HCT116 (cell line): ENCODE measurements at regions not wholly inside any gene's neighbourhood (a gene's known extent, or its start where the extent isn't known, plus 50 kb on each side); places are given as distances from the start of the nearest gene placed in this dataset.

Source experiments
- ATAC-seq: fragments of 200-7000 bp; cut with Tn5 transposase; 2 replicates; pipeline ENCODE4 v1.9.1; 2020; ENCODE audit warnings: mild to moderate bottlenecking, moderate library complexity
- BruUV-seq: library from RNA; stranded (reverse); fragments of 400-500 nt; replicated peaks from 2 replicates; lab custom pipeline; 2021; lab: Mats Ljungman, UMichigan
- CTCF ChIA-PET: fragments of 300-600 bp; sonication (Branson Sonifier 250); formaldehyde crosslinking; loops from one replicate; lab custom pipeline; 2021; ENCODE audit warnings: antibody characterized with exemption; lab: Charles Lee
- POLR2A ChIA-PET: fragments of 300-600, 350-600 bp; sonication (Branson Sonifier 250); formaldehyde crosslinking; loops from one replicate; lab custom pipeline; 2021; ENCODE audit warnings: antibody characterized with exemption; lab: Charles Lee
- RAD21 ChIA-PET, 2 experiments: fragments of 300-600 bp; sonication (Branson Sonifier 250); formaldehyde crosslinking; loops; one replicate each; lab custom pipeline; 2023; ENCODE audit warnings: low total read pairs in 2 of 2; ENCODE audit not compliant: uncharacterized antibody in 2 of 2, unreplicated experiment in 2 of 2, low non-redundant PET in 1 of 2; lab: Charles Lee
- DNase-seq: peaks from one replicate; pipeline ENCODE4 v3.0.0-alpha.2; 2010; ENCODE audit warnings: low read depth, low spot score
- H2AFZ ChIP-seq: fragments of 200-600 bp; shearing (Covaris generic), sonication (generic); 2 replicates; pipeline ENCODE4 v1.6.1; 2017; ENCODE audit warnings: low read depth, mixed run types, mixed read lengths, antibody characterized with exemption, low read length; ENCODE audit not compliant: poor library complexity, severe bottlenecking
- H3K27ac ChIP-seq: 2 replicates; pipeline ENCODE4 v1.5.1; 2012; ENCODE audit warnings: low read depth, low read length
- H3K27me3 ChIP-seq: fragments of 200-600 bp; sonication (generic); 2 replicates; pipeline ENCODE4 v1.6.1; 2016; ENCODE audit warnings: mixed run types, low read length, mixed read lengths; ENCODE audit not compliant: insufficient read depth
- H3K36me3 ChIP-seq, 2 experiments: fragments of 200-500 bp in 1 of 2; fragments of 200-600 bp in 1 of 2; sonication (Bioruptor generic) in 1 of 2; sonication (generic) in 1 of 2; 2 replicates each; pipeline versions ENCODE4 v1.5.1 to v1.6.1; 2014 to 2016; ENCODE audit warnings: low read length in 2 of 2, inconsistent platforms in 1 of 2, mixed read lengths in 1 of 2, mixed run types in 1 of 2; ENCODE audit not compliant: insufficient read depth in 2 of 2, control insufficient read depth in 1 of 2
- H3K4me1 ChIP-seq, 2 experiments: fragments of 200-600 bp in 1 of 2; sonication (generic) in 1 of 2; 2 replicates each; pipeline versions ENCODE4 v1.5.1 to v1.6.1; 2012 to 2017; ENCODE audit warnings: low read length in 2 of 2, inconsistent platforms in 1 of 2, mild to moderate bottlenecking in 1 of 2, mixed read lengths in 1 of 2, mixed run types in 1 of 2, moderate library complexity in 1 of 2; ENCODE audit not compliant: insufficient read depth in 2 of 2, control insufficient read depth in 1 of 2
- H3K4me2 ChIP-seq: fragments of 200-600 bp; sonication (generic); 2 replicates; pipeline ENCODE4 v1.6.1; 2017; ENCODE audit warnings: mixed run types, low read length, mixed read lengths
- H3K4me3 ChIP-seq, 2 experiments: fragments of 200-600 bp in 1 of 2; sonication (generic) in 1 of 2; replicated peaks in 1 of 2; 2 replicates each; pipeline ENCODE4 v1.5.1; 2011 to 2016; ENCODE audit warnings: low read length in 2 of 2, control low read depth in 1 of 2, low read depth in 1 of 2, mild to moderate bottlenecking in 1 of 2, mixed read lengths in 1 of 2, mixed run types in 1 of 2
- H3K79me2 ChIP-seq: fragments of 200-600 bp; sonication (generic); 2 replicates; pipeline ENCODE4 v1.6.1; 2017; ENCODE audit warnings: mild to moderate bottlenecking, mixed run types, low read length, moderate library complexity, mixed read lengths; ENCODE audit not compliant: insufficient read depth
- H3K9ac ChIP-seq: fragments of 200-600 bp; sonication (generic); 2 replicates; pipeline ENCODE4 v1.6.1; 2016; ENCODE audit warnings: low read length, mixed read lengths
- H3K9me2 ChIP-seq: fragments of 200-600 bp; sonication (generic), shearing (Covaris generic); 2 replicates; pipeline ENCODE4 v1.6.1; 2017; ENCODE audit warnings: mixed run types, mild to moderate bottlenecking, moderate library complexity; ENCODE audit not compliant: insufficient read depth
- H3K9me3 ChIP-seq, 2 experiments: fragments of 200-500 bp in 1 of 2; fragments of 200-600 bp in 1 of 2; sonication (Bioruptor generic) in 1 of 2; sonication (generic) in 1 of 2; 2 replicates each; pipeline ENCODE4 v1.6.1; 2014 to 2017; ENCODE audit warnings: low read length in 2 of 2, mixed read lengths in 2 of 2, inconsistent platforms in 1 of 2, low read depth in 1 of 2, mild to moderate bottlenecking in 1 of 2, mixed run types in 1 of 2, moderate library complexity in 1 of 2; ENCODE audit not compliant: control insufficient read depth in 1 of 2, insufficient read depth in 1 of 2
- H4K20me1 ChIP-seq: fragments of 200-600 bp; sonication (generic), shearing (Covaris generic); 2 replicates; pipeline ENCODE4 v1.6.1; 2017; ENCODE audit warnings: mixed run types, mild to moderate bottlenecking, moderate library complexity; ENCODE audit not compliant: insufficient read depth
- CBX3 ChIP-seq: IDR thresholded peaks from 2 replicates; pipeline ENCODE4 v1.6.1; 2012; ENCODE audit warnings: low read depth
- EZH2phosphoT487 ChIP-seq: fragments of 200-600 bp; IDR thresholded peaks from 2 replicates; pipeline ENCODE4 v1.6.1; 2018; ENCODE audit warnings: antibody characterized with exemption, borderline replicate concordance
- FOSL1 ChIP-seq: IDR thresholded peaks from 2 replicates; pipeline ENCODE4 v1.6.1; 2012; ENCODE audit warnings: low read depth
- POLR2A ChIP-seq: IDR thresholded peaks from 2 replicates; pipeline ENCODE4 v1.7.0; 2011; ENCODE audit warnings: borderline replicate concordance; ENCODE audit not compliant: insufficient read depth, insufficient read length; ENCODE audit errors: extremely low read depth
- SIN3A ChIP-seq: IDR thresholded peaks from 2 replicates; pipeline ENCODE4 v1.6.1; 2012; ENCODE audit warnings: low read depth
- TCF7L2 ChIP-seq: IDR thresholded peaks from 2 replicates; pipeline ENCODE4 v1.7.0; 2011; ENCODE audit warnings: borderline replicate concordance, inconsistent platforms; ENCODE audit not compliant: insufficient read depth, insufficient read length; ENCODE audit errors: extremely low read depth
- intact Hi-C: fragments of 100-400 bp; cut with micrococcal nuclease; formaldehyde crosslinking; loops from 2 replicates; pipeline ENCODE4 v1.10.0; 2022
- TF ChIP-seq, protein P1 (sequence below): IDR thresholded peaks from 2 replicates; pipeline ENCODE4 v1.6.1; 2012

DNA sequence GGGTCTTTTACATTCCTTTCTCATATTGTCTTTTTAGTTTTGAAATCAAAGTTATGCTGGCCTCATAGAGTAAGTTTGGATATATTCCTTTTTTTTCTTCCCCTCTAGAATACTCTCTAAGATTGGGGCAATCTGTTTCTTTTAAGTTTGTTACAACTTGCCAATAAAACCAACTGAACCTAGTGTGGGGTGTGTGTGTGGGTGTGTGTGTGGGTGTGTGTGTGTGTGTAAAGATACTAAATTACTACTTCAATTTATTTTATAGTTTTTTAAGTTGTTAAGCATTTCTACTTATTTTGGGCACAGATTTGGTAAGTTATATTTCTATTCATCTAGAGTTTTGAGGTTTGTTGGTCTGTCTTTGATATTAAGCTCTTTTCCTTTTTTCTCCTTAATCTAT lies 198.2 kb upstream of the TMC3 start:
- RAD21 ChIA-PET, result no interaction called here

DNA sequence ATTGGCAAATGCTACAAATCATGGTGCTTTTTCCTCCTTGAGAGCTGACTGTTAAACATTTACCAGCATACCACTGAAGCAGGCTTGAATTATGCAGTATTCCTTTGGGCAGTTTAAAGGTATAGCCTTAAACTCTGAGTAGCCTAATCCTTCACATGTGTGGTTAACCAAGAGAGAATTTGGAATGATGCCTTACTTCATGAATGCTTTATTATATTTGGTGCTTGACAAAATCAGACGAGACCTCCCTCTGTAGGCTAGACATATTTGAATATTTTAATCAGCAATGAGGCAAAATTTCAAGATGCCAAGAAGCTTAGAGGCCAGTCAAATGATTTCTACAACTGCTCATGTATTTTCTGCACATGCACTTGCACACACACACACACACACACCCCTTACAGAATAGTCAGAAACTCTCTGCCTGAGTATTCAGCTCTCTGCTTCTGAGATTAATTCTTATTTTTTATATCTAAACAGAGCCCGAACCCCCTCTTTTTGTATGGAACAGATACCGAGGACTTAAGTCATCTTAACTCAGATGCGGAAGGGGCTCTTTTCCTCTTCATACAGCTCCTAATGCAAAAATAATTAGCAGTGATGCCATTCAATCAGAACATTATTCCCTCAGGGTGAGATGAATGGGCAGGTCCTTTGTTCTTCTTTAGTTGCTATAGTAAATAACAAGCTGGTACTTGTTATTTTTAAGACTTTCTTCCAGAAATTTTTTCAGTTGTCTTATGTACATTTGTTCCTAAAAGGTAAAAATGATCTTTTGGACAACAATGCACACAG lies 195.5 kb upstream of the TMC3 start:
- ChIA-PET POLR2A (no interaction called here), RAD21 (no interaction called here), CTCF (no interaction called here)
- intact Hi-C loops, result no loop called here
- no peaks in the 10 kb centered on the region for H3K36me3 ChIP-seq
- H3K79me2 ChIP-seq, result no peaks in the 10 kb centered on the region
- H3K27ac ChIP-seq, result no peak overlapping the region
- H3K9me2 ChIP-seq, result no peaks in the 10 kb centered on the region
- no peak for TF ChIP-seq POLR2A
- TF ChIP-seq SIN3A, result no peak
- TF ChIP-seq, protein P1, sequence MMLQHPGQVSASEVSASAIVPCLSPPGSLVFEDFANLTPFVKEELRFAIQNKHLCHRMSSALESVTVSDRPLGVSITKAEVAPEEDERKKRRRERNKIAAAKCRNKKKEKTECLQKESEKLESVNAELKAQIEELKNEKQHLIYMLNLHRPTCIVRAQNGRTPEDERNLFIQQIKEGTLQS, result no peak
- no peak for TF ChIP-seq EZH2phosphoT487
- no peak for TF ChIP-seq TCF7L2
- no peak for ATAC-seq
- no TSS peak for BruUV-seq
- no peak for DNase-seq
- H2AFZ ChIP-seq, result no peak overlapping the region
- no peaks in the 10 kb centered on the region for H3K4me1 ChIP-seq
- no peaks in the 10 kb centered on the region for H3K9me3 ChIP-seq
- H3K27me3 ChIP-seq, result peaks cover 4% of the 10 kb centered on the region; the same call in 1 of the 2 replicates
- H4K20me1 ChIP-seq, result no peaks in the 10 kb centered on the region
- H3K4me2 ChIP-seq, result no peak overlapping the region
- H3K9ac ChIP-seq, result no peak overlapping the region
- H3K4me3 ChIP-seq, result no peak overlapping the region

More for the DNA sequence above, 198.2 kb upstream of the TMC3 start:
- Histone ChIP-seq H3K4me1 (no peaks in the 10 kb centered on the region), H3K9me3 (no peaks in the 10 kb centered on the region), H3K9ac (no peak overlapping the region), H3K27me3 (peaks cover 4% of the 10 kb centered on the region), H3K4me2 (no peak overlapping the region), H3K4me3 (no peak overlapping the region), H3K9me2 (no peaks in the 10 kb centered on the region), H3K36me3 (no peaks in the 10 kb centered on the region), H2AFZ (no peak overlapping the region), H4K20me1 (no peaks in the 10 kb centered on the region), H3K79me2 (no peaks in the 10 kb centered on the region), H3K27ac (no peak overlapping the region)
- no TSS peak for BruUV-seq
- TF ChIP-seq CBX3 (no peak), FOSL1 (no peak), SIN3A (no peak)
- TF ChIP-seq, protein P1, result no peak
- ATAC-seq, result no peak
- CTCF ChIA-PET, result no interaction called here
- DNase-seq, result no peak
- intact Hi-C loops, result no loop called here
- POLR2A ChIA-PET, result no interaction called here
